HG02885 (cell line): ENCODE measurements at regions not wholly inside any gene's neighbourhood (a gene's known extent, or its start where the extent isn't known, plus 50 kb on each side); places are given as distances from the start of the nearest gene placed in this dataset.
A peak's percentile ranks its signal among the peaks of the same experiment; 100 is the strongest.
"Not testable (repeated sequence)": the region's sequence is repeated elsewhere in the genome, so short reads cannot be mapped to it uniquely, and the experiment has no call there.

Experiments used
- ATAC-seq: cut with Tn5 transposase; IDR thresholded peaks from one replicate; pipeline ENCODE4 v1.9.1; 2021; ENCODE audit warnings: mild to moderate bottlenecking; ENCODE audit not compliant: unreplicated experiment, poor library complexity

- no peak for ATAC-seq
Measured at GRCh38 chr21:28617300-28617699, 375.4 kb downstream of the LTN1 start.

DNA sequence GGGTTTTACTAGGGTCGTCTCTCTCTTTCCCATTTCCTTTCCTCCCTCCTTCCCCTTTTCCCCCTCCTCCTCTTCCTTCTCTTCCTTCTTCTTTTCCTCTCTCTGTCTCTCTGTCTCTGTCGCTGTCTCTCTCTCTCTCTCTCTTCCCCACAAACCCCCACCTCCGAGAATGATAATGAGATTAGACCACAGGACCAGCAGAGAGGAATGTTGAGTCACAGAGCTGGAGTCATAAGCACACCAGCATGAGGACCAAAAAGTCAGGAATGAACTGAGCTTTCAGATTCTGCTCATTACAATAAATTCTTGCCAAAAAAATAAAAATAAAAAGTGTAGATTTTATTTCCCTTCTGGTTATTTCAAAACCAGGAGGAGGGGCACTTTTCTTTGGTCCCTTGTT, 377.4 kb downstream of the LTN1 start:
- no peak for ATAC-seq

DNA sequence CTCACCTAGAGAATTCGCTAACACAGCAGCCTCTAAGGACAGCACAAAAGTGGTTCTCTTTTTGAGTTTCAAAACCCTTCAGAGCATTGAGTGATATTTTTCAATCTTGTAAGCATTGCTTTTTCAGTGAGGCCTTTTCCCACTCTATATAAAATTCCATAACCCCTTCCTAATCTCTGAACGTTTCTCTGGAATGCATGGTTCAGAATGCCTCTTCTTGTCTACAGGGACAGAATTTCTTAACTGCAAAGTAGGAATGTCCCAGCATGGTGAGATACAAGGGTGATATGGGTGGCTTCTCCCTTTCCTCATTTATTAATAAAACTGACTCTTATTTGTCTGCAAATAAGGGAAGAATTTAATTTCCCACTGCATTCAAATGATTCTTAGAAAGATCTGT, 377.9 kb downstream of the LTN1 start:
- ATAC-seq = no peak

DNA sequence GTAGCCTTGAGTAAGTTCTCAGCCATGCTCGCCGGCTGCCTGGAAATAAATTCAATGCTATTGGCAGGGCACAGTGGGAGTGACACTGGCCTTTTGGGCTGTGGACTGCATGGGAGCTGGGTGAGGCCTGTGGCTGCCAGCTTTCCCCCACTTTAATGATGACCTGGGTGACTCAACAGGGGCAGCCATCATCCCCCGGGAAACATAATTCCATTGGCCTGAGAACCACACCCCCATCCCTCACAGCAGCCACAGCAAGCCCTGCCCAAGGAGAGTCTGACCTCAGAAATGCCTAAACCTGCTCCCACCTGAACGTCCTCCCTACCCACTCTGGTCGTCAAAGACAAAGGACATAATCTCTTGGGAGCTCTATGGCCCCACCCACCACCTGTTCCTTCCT, 384.0 kb downstream of the LTN1 start:
- no peak for ATAC-seq

GRCh38 chr21:28607545-28607944, 385.1 kb downstream of the LTN1 start:
- no peak for ATAC-seq

- ATAC-seq = peak; percentile 99
Measured at GRCh38 chr21:28604946-28605537, 387.6 kb downstream of the LTN1 start.

DNA sequence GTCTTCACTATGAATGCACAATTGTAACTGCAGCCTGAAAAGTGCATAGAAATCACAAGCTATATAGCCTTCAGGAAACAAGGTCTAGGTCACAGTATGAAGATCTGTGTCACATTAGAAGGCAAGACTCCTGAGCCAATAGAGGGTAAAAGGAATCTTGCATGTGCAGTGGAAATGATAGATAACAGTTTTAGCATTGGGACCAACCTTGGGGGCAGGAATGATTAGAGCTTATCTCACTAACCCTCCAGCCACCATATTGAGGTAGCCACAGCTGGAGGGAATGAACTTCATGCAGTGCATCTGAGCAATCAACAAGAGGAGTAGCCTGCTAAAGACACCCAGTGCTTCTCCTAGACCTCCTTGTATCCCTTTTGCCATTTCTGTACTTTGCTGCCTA, 390.1 kb downstream of the LTN1 start:
- ATAC-seq = no peak

DNA sequence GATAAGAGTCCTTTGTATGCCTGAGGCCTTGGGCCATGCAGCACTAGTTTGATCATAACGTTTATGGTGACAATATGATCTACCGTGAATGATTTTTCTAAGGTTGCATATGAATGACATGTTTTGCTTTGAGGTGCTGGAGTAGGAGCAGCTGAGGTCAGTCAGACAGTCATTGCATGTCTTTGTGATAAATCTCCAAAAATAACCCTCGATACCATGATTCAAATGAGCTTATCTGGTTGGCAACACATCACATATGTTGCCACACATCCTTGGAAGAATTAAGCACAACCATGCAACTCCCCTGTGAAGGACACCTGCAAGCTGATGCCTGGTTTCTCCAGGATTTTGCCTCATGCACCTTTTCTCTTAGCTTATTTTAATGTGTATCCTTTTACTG, 394.5 kb downstream of the LTN1 start:
- ATAC-seq = no peak

DNA sequence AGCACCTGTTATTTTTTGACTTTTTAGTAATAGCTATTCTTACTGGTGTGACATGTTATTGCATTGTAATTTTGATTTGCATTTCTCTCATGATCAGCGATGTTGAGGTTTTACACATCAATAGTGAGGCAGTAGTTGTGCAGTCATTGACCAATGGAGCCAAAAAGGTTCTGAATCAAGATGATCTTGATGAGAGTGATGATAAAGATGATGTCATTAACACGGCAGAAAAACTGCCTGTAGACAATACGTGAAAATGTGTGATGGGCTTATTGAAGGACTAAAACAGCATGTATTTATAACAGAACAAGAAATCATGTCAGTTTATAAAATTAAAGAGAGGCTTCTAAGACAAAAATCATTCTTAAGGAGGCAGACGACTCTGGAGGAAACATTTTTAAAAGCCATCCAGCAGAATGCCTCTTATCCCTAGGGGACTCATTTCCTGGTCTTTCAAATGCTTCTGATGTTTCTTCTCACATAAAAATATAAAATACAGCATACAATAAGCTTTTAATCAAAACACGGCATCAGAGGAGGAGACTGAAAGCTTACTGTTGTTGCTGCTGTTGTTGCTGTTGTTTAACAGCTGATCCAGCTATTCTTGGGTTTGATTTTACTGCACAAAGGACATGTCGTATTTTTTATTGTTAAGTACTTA, 400.3 kb downstream of the LTN1 start:
- ATAC-seq = no peak

- no peak for ATAC-seq
Measured at GRCh38 chr21:28590676-28591075, 402.0 kb downstream of the LTN1 start.

- ATAC-seq = no peak
Measured at GRCh38 chr21:28590026-28590425, 402.7 kb downstream of the LTN1 start.

DNA sequence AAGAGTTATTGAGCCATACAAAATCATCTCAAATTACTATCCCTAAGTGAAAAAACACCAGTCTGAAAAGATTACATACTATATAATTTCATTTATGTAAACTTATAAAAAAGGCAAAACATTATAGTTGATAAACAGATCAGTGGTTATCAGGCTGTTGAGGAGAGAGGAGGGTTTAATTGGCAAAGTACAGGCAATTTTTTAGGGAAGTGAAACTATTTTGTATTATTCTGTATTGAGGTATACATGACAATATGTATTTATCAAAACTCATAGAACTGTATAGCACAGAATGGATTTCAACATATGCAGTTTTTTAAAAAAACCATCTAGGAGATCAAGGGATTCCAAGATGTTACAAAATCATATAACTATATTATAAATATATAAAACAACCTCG, 403.7 kb downstream of the LTN1 start:
- no peak for ATAC-seq

- no peak for ATAC-seq
Measured at GRCh38 chr21:28587748-28588147, 404.9 kb downstream of the LTN1 start.

- ATAC-seq = no peak
Measured at GRCh38 chr21:28581976-28582375, 410.7 kb downstream of the LTN1 start.

DNA sequence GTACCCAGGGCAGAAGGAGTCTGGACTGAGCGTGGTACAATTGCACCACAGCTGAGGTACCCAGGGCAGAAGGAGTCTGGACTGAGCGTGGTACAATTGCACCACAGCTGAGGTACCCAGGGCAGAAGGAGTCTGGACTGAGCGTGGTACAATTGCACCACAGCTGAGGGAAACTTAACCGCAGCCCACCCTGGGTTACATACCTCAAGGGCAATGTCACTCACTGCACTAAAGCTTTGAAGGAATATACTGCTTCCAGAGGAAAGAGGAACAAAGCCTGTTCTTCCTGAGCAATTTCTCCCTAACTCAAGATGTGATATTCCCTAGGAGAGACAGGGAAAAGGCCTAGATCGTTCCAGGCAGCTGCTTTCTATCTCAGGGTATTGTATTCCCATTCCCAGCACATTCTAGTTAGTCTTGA, 411.4 kb downstream of the LTN1 start:
- ATAC-seq = not testable (repeated sequence)

GRCh38 chr21:28580585-28580984, 412.1 kb downstream of the LTN1 start:
- no peak for ATAC-seq

GRCh38 chr21:28579986-28580550, 412.6 kb downstream of the LTN1 start:
- no peak for ATAC-seq

DNA sequence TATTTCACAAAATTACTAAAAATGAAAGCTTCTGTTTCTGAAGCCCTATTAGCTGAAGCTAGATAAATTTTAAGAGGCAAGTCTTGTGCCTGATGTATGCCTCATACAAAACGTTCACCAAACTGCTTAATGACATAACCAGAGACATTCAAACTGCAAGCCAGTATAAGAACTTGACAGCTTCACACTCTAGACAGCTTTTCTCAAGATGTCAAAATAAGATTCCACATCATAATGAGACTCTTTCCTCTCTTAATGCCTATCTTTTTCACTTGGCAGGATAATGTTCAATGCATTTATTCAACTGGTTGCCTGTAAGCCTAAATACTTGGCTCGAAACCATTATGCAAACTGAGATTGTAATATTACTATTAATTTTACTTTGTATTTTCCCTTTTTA, 424.0 kb downstream of the LTN1 start:
- no peak for ATAC-seq

DNA sequence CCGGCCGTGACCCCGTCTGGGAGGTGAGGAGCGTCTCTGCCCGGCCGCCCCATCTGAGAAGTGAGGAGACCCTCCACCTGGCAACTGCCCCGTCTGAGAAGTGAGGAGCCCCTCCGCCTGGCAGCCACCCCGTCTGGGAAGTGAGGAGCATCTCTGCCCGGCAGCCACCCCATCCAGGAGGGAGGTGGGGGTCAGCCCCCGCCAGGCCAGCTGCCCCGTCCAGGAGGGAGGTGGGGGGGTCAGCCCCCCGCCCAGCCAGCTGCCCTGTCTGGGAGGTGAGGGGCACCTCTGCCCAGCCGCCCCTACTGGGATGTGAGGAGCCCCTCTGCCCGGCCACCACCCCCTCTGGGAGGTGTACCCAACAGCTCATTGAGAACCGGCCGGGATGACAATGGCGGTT, 428.7 kb downstream of the LTN1 start:
- ATAC-seq = not testable (repeated sequence)

DNA sequence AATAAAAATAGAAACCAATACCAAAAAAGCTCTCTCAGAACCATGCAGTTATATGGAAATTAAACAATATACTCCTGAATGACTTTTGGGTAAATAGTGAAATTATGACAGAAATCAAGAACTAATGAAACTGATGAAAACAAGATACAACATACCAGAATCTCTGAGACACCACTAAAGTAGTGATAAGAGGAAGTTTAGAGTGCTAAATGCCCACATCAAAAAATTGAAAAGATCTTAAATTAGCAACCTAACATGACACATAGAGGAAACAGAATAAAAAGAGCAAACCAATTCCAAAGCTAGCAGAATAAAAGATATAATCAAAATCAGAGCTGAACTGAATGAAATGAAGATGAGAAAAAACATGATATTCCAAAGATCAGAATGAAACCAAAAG, 430.9 kb downstream of the LTN1 start:
- no peak for ATAC-seq

DNA sequence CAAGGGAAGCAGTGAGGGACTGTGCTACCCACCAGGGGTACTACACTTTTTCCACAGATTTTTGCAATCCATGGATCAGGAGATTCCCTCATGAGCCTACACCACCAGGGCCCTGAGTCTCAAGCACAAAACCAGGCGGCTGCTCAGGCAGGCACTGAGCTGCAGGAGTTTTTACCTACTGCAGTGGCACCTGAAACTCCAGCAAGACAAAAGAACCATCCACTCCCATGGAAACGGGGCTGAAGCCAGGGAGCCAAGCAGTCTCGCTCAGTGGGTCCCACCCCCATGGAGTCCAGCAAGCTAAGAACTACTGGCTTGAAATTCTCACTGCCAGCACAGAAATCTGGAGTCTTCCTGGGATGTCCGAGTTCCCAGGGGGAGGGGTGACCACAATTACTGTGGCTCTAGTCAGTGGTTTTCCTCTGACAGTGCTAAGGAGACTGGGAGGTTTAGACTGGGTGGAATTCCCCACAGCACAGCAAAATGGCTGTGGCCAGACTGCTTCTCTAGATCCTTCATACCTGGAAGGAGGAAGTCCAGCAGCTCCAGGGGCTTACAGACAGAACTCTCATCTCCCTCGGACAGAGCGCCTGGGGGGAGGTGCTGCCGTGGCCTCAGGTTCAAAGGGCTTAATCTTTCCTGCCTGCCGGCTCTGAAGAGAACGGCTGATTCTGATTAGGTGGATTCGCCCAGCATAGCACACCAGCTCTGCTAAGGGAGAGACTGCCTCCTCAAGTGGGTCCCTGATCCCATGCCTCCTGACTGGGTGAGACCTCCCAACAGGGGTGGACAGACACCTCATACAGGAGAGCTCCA, 437.8 kb downstream of the LTN1 start:
- no peak for ATAC-seq
